Activated naive CD4-positive, alpha-beta T cell (primary cell): ENCODE measurements at regions not wholly inside any gene's neighbourhood (a gene's known extent, or its start where the extent isn't known, plus 50 kb on each side); places are given as distances from the start of the nearest gene placed in this dataset.

Source experiments
- DNase-seq, 4 experiments: peaks; one replicate each; lab custom pipeline; 2025; lab: John Stamatoyannopoulos, UW

DNA sequence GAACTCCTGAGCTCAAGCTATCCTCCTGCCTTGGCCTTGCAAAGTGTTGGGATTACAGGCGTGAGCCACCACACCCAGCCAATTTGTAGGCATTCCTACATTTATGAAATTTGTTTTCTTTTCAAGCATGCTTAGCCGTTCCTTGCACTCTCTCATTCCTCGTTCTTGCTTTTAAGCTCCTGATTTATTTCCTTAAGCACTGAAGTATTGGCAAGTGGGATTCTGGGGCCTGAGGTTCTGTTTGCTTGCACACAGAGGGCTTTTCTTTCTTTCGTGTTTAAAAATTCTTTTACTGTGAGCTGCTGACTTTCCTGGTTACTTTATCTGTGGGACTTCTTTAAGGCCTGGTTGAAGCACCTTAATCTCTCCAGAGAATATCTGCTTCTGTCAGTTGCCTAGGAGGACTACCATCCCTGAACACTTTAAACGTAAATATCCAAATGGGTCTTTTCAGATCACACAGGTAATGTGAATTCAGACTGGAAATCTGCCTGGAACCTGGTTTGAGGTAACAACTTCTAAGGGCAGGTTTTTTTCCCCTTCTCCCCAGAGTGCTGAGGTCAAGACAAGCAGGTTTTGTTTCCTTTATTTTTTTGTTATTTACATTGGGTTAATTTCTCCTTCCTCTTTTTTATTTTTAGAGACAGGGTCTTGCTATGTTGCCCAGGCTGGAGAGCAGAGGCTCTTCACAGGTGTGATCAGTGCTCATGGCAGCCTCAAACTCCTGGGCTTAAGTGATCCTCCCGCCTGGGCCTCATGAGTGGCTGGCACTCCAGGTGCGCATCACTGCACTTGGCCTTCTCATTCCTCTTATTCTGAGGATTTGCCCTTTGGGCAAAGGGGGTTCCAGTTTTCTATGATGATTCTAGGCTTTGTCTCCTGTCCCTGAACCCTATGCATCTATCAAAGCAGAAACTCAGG lies 102.9 kb downstream of the PFKFB3 start:
- DNase-seq = no peak

DNA sequence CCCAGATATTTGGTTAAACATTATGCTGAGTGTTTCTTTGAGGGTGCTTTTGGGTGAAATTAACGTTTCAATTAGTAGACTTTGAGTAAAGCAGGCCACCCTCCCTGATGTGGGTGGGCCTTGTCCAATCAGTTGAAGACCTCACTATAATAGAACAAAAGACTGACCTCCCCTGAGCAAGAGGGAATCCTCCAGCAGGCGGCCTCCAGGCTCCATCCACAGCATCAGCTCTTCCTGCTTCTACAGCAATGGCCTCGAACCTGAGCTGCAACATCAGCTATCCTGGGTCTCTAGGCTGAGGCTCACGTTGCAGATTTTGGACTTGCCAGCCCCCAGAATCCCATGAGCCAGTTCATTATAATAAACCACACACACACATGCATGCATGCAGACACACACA lies 104.2 kb downstream of the PFKFB3 start:
- no peak for DNase-seq

DNA sequence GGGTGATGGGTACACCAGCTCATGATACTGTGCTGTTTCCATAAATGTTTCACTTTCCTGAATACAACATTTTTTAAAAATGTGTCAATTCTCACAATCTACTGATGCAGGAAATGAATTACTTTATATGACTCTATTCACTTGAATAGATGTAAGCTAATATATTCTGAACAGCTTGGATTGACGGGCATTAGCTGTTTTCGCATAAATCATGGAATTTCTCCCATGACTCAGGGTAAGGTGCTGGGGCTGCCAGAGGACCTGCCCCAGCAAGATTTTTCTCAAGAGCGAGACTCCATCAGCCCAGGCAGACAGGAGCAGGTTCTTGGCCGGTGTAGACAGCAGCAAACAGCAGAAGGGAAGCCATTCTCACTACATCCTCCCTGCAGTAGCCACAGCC lies 107.1 kb downstream of the PFKFB3 start:
- DNase-seq = no peak

DNA sequence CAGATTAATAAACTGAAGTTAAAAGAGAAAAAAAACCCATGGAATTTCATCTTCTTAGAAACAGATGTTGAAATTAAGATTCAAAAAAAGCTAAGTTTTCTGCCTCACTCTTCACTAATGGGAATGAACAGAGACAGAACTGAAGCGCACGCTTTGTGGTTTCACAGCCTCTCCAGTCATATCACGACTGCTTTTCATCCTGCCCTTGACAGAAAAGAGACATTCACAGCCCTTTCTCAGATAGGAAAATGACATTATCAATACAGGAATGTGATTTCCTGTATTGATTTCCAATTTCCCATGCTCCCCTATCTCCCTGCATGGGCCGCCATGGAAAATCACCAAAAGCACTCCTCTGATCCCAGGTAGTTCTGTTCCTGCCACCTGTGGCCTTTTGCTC lies 108.2 kb downstream of the PFKFB3 start:
- DNase-seq = no peak

DNA sequence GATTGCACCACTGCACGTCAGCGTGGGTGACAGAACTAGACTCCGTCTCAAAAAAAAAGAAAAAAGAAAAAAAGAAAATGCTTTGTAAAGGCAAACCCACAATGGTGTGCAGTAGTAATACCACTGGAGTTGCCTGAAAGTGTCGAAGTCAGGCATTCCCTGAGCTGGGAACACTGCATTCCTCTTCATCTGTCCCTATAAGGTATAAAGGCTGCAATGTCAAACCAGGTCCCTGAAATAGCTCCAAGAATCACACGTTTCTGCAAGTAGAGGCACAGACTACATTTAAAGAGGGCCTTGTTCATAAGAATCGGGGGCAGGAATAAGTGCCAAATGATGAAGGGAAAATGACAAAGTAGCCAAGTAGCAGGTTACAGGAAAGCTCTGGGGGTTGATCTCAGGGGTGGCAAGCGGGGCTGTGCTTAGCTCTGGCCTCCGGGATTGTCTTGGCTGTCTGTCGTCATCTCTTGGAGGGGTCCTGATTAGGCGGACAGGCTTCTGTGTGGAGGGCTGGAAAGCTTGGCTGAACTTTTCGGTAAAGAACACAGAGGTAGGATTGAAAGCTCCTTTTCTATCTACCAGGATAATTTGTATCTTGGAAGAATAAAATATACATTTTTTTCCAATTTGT lies 109.1 kb downstream of the PFKFB3 start:
- no peak for DNase-seq

DNA sequence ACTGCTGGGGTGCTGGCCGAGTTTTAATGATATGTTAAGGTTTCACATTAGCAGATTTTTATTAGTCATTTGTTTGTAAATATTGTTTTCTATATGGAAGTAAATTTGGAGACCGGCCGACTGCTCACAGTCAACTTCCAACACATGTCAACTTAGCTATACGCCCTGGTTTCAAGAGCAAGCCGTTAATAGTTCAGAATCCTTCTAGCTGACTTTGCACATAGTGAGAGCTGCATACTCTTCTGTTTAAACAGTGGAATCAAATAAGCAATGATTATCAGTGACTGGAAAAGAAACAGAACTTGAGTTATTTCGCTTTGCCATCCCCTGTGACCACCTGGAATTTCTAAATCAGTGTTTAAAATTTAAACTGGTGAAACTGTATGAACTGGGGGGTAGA lies 109.9 kb downstream of the PFKFB3 start:
- no peak for DNase-seq

DNA sequence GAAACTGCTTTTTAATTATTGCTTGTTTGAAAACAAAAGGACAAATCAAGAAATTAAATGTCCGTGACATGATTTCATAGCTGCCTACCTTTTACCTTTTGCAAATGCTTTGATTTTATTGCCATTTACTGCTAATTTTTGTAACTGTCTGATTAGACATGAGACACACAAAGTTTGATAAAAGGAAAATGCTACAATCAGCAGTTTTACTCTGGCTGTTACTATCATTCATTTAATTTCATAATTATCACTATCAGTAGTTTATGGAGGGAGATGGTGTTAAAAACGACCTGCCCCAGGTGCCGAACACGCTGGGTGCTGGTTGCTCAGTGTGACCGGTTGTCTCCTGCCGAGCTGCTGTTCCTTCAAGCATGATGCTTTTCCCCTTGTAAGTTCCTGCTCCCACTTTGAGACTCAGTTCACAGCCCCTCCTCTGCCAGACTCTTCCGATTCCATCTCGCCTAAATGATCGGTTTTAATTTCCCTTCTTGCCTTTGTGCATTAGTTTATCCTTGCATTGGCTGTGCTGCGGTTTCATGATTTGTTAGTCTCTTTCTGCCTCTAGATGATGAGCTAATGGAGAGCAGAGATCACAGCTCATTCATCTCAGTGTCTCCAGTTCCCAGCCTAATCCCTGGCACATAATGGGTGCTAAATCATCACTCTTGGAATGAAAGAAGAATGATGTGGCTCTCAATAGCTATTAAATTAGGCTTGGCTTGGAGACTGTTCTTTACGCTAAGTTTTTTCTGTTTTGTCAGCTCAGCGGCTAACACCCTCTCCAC lies 110.6 kb downstream of the PFKFB3 start:
- DNase-seq = no peak

DNA sequence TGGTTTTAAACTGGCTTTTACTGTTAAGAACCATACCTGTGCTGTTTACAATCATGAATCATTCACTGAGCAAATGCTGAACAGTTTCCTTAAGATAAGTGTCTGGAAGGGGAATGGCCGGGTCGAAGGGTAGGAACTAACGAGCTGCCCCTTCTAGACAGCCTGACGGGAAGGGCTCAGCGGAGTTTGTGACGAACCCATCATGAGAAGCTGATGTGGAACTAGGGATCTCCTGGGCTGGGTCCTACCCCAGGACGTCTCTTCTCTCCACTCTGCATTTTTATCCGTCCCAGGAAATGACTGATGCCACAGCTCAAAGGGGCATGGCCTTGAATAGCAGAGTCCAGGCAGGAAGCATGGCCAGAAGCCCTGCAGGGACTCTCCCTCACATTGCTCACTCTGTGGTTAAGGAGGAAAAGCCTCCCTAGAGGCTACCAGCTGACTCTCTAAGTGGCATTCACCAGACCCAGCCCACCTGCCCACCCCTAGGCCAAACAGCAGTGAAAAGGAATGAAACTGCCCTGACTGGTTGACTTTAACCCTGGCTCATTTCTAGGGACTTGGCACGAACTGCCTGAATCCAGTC lies 112.0 kb downstream of the PFKFB3 start:
- DNase-seq = no peak

DNA sequence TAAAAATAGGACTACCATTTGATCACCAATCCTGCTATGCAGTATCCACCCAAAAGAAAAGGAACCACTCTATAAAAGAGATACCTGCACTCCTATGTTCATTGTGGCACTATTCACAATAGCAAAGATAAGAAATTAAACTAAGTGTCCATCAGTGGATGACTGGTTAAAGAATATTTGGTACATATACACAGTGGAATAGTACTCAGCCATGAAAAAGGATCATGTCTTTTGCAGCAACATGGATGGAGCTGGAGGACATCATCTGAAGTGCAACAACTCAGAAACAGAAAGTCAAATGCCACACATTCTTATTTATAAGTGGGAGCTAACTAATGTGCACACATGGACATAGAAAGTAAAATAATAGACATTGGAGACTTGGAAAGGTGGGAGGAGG lies 116.4 kb downstream of the PFKFB3 start:
- DNase-seq = no peak

DNA sequence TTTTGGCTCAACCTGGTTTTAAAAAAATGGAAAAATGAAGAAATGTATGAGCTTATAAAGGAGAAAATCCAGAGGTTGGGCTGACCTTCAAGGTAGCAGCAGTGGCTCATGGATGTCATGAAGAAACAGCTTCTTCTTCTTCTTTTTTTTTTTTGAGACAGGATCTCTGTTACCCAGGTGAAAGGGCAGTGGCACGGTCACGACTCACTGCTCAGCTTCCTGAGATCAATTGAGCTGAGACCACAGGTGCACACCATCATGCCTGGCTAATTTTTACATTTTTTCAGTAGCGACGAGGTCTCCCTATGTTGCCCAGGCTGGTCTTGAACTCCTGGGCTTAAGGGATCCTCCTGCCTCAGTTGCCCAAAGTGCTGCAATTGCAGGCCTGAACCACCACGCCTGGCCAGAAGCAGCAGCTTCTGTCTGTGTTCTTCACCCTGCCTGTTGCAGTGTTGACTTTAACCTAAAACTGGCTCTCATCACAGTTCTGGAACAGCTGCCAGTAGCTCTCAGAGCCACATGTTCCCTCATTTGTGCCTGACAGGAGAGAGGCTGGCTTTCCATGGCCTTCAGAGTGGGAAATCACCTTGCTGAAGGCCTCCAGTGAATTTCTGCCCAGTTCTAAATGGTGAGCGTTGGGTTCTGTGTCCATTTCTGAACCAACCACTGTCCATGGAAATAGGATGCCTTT lies 117.7 kb downstream of the PFKFB3 start:
- DNase-seq = no peak

DNA sequence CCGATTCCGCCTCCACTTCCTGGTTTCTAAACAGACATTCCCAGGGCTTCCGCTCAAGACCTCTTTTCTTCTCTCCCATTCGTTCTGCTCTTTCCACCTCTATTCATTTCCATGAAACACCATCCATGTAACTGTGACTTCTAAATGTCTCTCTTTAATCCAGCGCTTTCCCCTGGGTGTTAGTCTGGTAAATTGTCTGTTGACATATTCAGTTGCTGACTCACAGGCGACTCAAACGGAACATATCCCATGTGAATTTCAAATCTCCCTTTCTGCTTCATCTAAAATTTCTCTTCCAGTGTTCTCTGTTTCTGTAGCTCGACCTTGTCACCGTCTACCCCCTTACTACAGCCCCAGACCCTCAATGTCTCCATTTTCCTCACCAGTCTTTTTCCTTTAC lies 119.1 kb downstream of the PFKFB3 start:
- no peak for DNase-seq

DNA sequence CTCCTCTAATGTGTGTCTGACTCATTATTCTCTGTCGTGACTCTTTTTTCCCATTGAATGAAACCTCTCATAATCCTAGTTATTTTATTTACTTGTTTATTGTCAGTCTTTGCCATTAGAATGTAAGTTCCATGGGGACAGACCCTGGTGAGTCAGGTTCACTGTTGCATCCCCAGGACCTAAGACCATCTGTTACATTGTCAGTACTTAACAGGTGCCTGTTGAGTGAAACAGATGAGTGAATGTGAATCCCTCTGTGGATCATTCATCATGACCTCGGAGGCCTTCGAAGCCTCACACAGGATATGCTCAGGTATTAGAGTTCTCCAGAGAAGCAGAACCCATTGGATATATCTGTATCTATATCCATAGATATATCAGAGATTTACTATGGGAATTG lies 120.1 kb downstream of the PFKFB3 start:
- DNase-seq = no peak

DNA sequence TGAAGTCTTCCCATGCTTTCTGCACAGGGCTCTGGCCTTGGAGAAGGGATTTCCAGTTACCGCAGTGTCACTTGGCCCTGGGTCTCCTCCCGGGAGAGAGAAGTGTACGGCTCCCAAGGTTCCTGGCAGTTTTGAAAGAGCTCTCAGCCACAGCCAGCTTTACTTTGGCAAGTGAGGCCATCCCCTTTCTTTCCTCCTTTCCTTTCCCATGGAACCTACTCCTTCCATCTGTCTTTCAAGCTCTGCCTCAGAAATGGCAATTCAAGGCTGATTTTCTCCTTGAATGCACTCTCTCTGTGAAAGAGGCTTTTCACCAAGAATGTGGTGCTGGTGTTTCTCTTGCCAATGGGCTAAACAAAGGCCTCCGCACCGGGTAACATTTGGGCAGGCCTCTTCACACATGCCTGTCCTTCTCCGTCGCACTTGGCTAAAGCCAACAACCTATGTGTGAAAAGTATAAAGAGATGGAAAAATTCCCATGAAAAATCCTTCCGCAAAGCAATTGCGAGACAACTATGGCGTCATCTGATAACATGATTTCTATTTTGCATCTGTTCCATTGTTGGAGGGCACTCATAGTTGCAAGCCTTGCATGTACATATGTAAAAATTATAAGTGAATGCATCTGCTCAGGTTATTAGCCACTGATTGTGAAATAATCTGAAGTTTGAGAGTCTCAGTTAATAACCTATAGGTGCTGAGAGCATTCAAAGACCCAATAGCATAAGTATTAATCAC lies 125.4 kb downstream of the PFKFB3 start:
- DNase-seq = no peak

DNA sequence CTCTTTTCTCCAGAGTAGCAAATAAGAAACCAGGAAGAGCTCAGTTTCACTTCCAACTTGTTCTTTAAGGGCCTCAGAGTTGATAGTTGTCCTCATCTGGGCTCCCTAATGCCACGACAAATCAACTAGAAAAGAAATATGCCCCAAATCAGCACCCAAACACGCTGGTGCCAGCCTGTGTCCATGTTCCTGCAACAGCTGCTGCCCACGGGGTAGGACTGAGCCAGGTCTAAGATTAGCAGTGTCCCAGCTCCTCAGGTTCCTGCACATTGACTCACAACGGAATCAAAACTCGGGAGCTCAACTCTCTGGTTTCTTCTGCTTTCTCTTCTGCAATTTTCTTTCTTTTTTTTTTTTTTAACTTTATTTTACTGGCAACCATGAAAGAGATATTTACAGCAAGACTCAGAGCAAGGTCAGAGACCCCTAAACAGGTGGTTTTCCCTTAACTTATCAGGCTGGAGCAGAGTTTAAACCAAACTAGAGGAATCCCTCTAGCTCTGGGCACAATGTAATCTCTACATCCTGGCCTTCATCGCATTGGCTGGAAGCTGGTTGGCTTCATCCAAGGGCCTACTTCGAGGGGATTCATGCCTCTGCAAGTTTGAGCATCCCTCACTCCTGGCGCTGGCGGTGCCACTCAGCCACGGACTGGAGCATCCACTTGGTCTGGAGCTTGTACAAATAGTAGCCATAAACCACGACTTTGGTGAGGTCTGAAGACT lies 126.1 kb downstream of the PFKFB3 start:
- DNase-seq = no peak

DNA sequence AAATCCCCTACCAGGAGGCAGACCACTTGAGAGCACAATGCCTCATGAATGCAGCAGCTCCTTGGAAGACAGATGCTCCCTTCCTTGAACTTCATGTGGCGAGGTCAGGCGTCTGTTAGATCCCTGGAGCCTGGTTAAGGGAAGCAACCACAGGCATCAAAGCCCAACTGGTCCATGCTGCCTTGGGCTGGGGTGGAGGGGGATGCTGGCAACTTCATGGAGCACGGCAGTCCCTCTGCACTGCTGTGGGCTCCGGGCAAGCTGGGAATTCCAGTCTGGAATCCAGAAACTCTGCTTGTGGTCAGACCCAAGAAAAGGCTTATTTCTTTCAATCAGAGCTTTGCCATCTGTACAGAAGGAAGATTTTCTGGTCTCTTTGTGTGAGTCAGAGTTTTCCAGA lies 130.4 kb downstream of the PFKFB3 start:
- DNase-seq = no peak

DNA sequence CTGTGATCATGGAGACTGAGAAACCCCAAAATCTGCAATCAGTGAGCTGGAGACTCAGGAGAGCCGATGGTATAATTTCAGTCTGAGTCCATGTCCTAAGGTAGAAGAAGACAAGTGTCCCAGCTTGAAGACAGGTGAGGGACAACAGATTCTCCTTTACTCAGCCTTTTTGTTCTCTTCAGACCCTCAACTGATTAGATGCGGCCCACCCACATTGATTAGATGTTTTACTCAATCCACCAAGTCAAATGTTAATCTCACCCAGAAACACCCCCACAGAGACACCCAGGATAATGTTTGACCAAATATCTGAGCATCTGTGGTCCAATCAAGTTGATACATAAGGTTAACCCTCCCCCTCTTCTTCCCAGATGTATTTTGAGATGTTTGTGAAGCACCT lies 131.2 kb downstream of the PFKFB3 start:
- no peak for DNase-seq

DNA sequence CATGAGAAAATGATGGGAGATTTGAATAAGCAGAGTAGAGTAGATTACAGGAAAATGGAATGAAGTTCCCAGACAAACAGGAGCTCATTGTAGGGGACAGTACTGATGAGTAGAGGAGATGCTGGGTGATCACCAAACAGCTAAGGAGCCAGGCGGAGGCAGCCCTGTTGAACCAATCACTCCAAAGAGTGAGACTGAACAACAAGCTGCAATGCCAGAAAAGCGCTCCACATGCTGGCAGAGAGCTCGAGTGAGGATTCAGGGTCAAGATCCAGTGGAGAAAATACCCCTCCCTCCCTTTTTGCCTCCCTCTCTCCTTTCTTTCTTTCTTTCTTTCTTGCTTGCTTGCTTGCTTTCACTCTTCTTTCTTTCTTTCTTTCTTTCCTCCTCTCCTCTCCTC lies 133.3 kb downstream of the PFKFB3 start:
- DNase-seq = no peak

DNA sequence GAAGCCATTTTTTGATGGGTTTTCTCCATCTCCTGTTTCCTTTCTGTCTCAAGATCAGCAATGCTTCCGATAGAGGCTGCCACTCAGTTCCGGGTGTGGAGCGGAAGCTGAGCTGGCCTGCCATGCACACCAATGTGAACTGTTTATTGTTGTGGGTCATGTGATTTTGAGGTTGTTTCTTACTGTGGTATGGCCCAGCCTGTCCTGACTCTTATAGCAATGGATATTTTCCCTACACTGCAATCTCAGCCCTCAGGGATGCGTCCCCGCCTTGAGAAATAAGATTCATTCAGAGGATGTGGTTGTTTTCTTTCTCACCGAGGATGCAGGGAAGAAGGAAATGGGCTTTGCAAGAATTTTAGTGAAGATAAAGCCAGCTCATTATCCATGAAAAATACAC lies 134.7 kb downstream of the PFKFB3 start:
- DNase-seq = no peak

DNA sequence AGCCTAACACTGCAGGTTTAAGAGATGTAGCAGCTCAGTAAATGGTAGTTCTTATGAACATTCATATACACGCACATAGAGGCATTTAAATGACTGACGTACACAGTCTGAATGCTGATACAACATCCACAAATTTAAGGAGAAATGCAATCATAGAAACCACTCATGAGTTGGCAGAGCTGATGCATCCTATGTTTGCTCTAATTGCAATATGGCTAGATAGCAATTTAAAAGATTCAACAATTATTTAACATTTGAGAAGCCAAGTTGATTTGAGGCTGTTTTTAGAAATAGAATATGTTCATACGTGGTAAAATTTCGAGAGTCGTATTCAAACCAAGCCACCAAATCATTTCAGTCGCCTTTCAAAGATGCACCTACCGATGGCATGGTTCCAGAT lies 135.6 kb downstream of the PFKFB3 start:
- no peak for DNase-seq

DNA sequence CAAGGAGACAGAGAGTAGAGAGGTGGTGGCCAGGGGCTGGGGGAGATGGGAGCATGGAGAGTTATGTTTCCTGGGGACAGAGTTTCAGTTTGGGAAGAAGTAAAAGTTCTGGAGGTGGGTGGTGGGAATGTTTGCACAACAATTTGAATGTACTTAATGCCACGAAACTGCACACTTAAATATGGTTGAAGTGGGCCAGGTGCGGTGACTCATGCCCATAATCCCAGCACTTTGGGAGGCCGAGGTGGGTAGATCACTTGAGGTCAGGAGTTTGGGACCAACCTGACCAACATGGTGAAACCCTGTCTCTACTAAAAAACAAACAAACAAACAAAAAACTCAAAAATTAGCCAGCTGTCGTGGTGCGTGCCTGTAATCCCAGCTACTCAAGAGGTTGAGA lies 137.2 kb downstream of the PFKFB3 start:
- no peak for DNase-seq
